ENCODE measurements at regions not wholly inside any gene's neighbourhood (a gene's known extent, or its start where the extent isn't known, plus 50 kb on each side); places are given as distances from the start of the nearest gene placed in this dataset.

GRCh38 chr9:78866207-78867132 is 569.5 kb downstream of the PSAT1 start:
- DNase-seq (ENCODE audit: low spot score), result no peak

- no peak for DNase-seq (ENCODE audit: low spot score)
Observed at GRCh38 chr9:78871086-78871451, 574.1 kb downstream of the PSAT1 start.

GRCh38 chr9:78871452-78872331 is 574.8 kb downstream of the PSAT1 start:
- no peak for DNase-seq (ENCODE audit: low spot score)

- DNase-seq (ENCODE audit: low spot score), result no peak
Observed at GRCh38 chr9:78874061-78874460, 577.1 kb downstream of the PSAT1 start.

- DNase-seq (ENCODE audit: low spot score), result no peak
Observed at GRCh38 chr9:78879324-78880100, 582.6 kb downstream of the PSAT1 start.

- DNase-seq (ENCODE audit: low spot score), result no peak
Observed at GRCh38 chr9:78881295-78881694, 584.4 kb downstream of the PSAT1 start.

GRCh38 chr9:78882481-78882880 is 585.6 kb downstream of the PSAT1 start:
- DNase-seq (ENCODE audit: low spot score), result no peak

GRCh38 chr9:78884611-78885150 is 587.8 kb downstream of the PSAT1 start:
- DNase-seq (ENCODE audit: low spot score), result no peak

GRCh38 chr9:78892182-78892581 is 595.3 kb downstream of the PSAT1 start:
- DNase-seq (ENCODE audit: low spot score), result no peak

GRCh38 chr9:78892769-78893168 is 595.8 kb downstream of the PSAT1 start:
- no peak for DNase-seq (ENCODE audit: low spot score)

GRCh38 chr9:78893774-78894401 is 597.0 kb downstream of the PSAT1 start:
- DNase-seq (ENCODE audit: low spot score), result no peak

- DNase-seq (ENCODE audit: low spot score), result no peak
Observed at GRCh38 chr9:78896479-78896878, 599.6 kb downstream of the PSAT1 start.

GRCh38 chr9:78898234-78898633 is 601.3 kb downstream of the PSAT1 start:
- DNase-seq (ENCODE audit: low spot score), result no peak

GRCh38 chr9:78899006-78899405 is 602.1 kb downstream of the PSAT1 start:
- no peak for DNase-seq (ENCODE audit: low spot score)

GRCh38 chr9:78900500-78900899 is 603.6 kb downstream of the PSAT1 start:
- no peak for DNase-seq (ENCODE audit: low spot score)

- DNase-seq (ENCODE audit: low spot score), result no peak
Observed at GRCh38 chr9:78902051-78902450, 605.1 kb downstream of the PSAT1 start.

GRCh38 chr9:78903581-78903980 is 606.7 kb downstream of the PSAT1 start:
- DNase-seq (ENCODE audit: low spot score), result no peak

GRCh38 chr9:78904686-78905085 is 607.8 kb downstream of the PSAT1 start:
- no peak for DNase-seq (ENCODE audit: low spot score)

GRCh38 chr9:78905387-78905786 is 608.5 kb downstream of the PSAT1 start:
- DNase-seq (ENCODE audit: low spot score), result no peak

- DNase-seq (ENCODE audit: low spot score), result no peak
Observed at GRCh38 chr9:78905986-78906755, 609.2 kb downstream of the PSAT1 start.

- no peak for DNase-seq (ENCODE audit: low spot score)
Observed at GRCh38 chr9:78909566-78909965, 612.6 kb downstream of the PSAT1 start.
